K562 (cell line): ENCODE measurements at regions not wholly inside any gene's neighbourhood (a gene's known extent, or its start where the extent isn't known, plus 50 kb on each side); places are given as distances from the start of the nearest gene placed in this dataset.

Experiments
- ATAC-seq: fragments of 200-7000 bp; cut with Tn5 transposase; 3 replicates; pipeline ENCODE4 v1.9.1; 2020; ENCODE audit warnings: moderate library complexity
- BruUV-seq: library from RNA; stranded (reverse); fragments of 400-500 nt; replicated peaks from 2 replicates; lab custom pipeline; 2021; lab: Mats Ljungman, UMichigan
- CTCF ChIA-PET: fragments of 300-600 bp; formaldehyde crosslinking; extraction: SDS; loops from one replicate; lab custom pipeline; 2021; ENCODE audit warnings: low intra/inter-chr PET ratio; lab: Yijun Ruan, JAX
- POLR2A ChIA-PET: fragments of 300-600, 350-650 bp; sonication (Branson Sonifier 250); formaldehyde crosslinking; extraction: SDS; loops from one replicate; lab custom pipeline; 2021; ENCODE audit warnings: antibody characterized with exemption, inconsistent platforms; lab: Yijun Ruan, JAX
- DNase-seq, 4 experiments: peaks; one replicate each; pipeline versions ENCODE4 v3.0.0 to v3.0.0-alpha.2; 2011 to 2018; ENCODE audit warnings: low spot score in 3 of 4, mixed read lengths in 3 of 4; ENCODE audit errors: extremely low read depth in 1 of 4
- FAIRE-seq: peaks from 2 replicates; lab custom pipeline; 2011; peaks lifted over from hg19 to GRCh38; lab: Jason Lieb, UNC
- H2AFZ ChIP-seq: 2 replicates; pipeline ENCODE4 v1.6.0; 2011; ENCODE audit warnings: low read depth, low read length, control low read depth, inconsistent platforms
- H3K27ac ChIP-seq: fragments of 200-600 bp; 3 replicates; pipeline ENCODE4 v1.8.0; 2011; ENCODE audit warnings: low read depth, mild to moderate bottlenecking, control low read depth, inconsistent platforms, low read length, moderate library complexity, mixed read lengths; ENCODE audit errors: extremely low read depth
- H3K27me3 ChIP-seq, 2 experiments: fragments of 300-600 bp in 1 of 2; 2 replicates in 1 of 2; 3 replicates in 1 of 2; pipeline versions ENCODE4 v1.6.0 to v1.8.0; 2011; ENCODE audit warnings: inconsistent platforms in 2 of 2, low read length in 2 of 2, mild to moderate bottlenecking in 1 of 2, mixed read lengths in 1 of 2, moderate library complexity in 1 of 2; ENCODE audit not compliant: control insufficient read depth in 2 of 2, insufficient read depth in 2 of 2
- H3K36me3 ChIP-seq: fragments of 300-600 bp; 3 replicates; pipeline ENCODE4 v1.8.0; 2011; ENCODE audit warnings: mild to moderate bottlenecking, low read length, inconsistent platforms; ENCODE audit not compliant: control insufficient read depth, insufficient read depth
- H3K4me1 ChIP-seq, 2 experiments: fragments of 200-600 bp in 1 of 2; replicated peaks in 1 of 2; 2 replicates in 1 of 2; 3 replicates in 1 of 2; pipeline versions ENCODE4 v1.5.1 to v1.8.0; 2011; ENCODE audit warnings: inconsistent platforms in 2 of 2, low read length in 2 of 2, mild to moderate bottlenecking in 1 of 2, mixed read lengths in 1 of 2, moderate library complexity in 1 of 2; ENCODE audit not compliant: control insufficient read depth in 2 of 2, insufficient read depth in 2 of 2
- H3K4me2 ChIP-seq: 2 replicates; pipeline ENCODE4 v1.6.1; 2011; ENCODE audit warnings: low read length, control low read depth, inconsistent platforms, mixed read lengths; ENCODE audit not compliant: insufficient read depth
- H3K4me3 ChIP-seq: fragments of 200-600 bp; sonication (generic), shearing (Covaris generic); 2 replicates; pipeline ENCODE4 v1.5.1; 2016; ENCODE audit warnings: control low read depth, inconsistent platforms
- H3K79me2 ChIP-seq: fragments of 200-600 bp; 3 replicates; pipeline ENCODE4 v1.8.0; 2011; ENCODE audit warnings: low read length, inconsistent platforms; ENCODE audit not compliant: control insufficient read depth, insufficient read depth
- H3K9ac ChIP-seq, 2 experiments: 2 replicates each; pipeline versions ENCODE4 v1.6.0 to v1.6.1; 2011; ENCODE audit warnings: low read depth in 2 of 2, low read length in 2 of 2, control low read depth in 1 of 2, inconsistent platforms in 1 of 2, mild to moderate bottlenecking in 1 of 2, mixed read lengths in 1 of 2; ENCODE audit not compliant: insufficient read depth in 1 of 2
- H3K9me1 ChIP-seq: one replicate; pipeline ENCODE4 v1.6.0; 2011; ENCODE audit warnings: inconsistent platforms, mild to moderate bottlenecking, low read length, moderate library complexity; ENCODE audit not compliant: control insufficient read depth, insufficient read depth
- H3K9me3 ChIP-seq: replicated peaks from 2 replicates; pipeline ENCODE4 v1.5.1; 2011; ENCODE audit warnings: low read depth, low read length, inconsistent platforms; ENCODE audit not compliant: control insufficient read depth, insufficient read depth
- H4K20me1 ChIP-seq: replicated peaks from 2 replicates; pipeline ENCODE4 v1.6.1; 2011; ENCODE audit warnings: low read length, inconsistent platforms, mixed read lengths; ENCODE audit not compliant: control insufficient read depth, insufficient read depth
- FOXP4 ChIP-seq: sonication (generic); formaldehyde crosslinking; IDR thresholded peaks from 2 replicates; pipeline ENCODE4 v1.8.0; 2022; ENCODE audit warnings: mild to moderate bottlenecking, missing genetic modification reagents, borderline replicate concordance
- LEF1 ChIP-seq: fragments of 450-650 bp; IDR thresholded peaks from 2 replicates; pipeline ENCODE4 v1.6.1; 2016; ENCODE audit warnings: mild to moderate bottlenecking
- MTA3 ChIP-seq: fragments of 450-650 bp; formaldehyde crosslinking; IDR thresholded peaks from 2 replicates; pipeline ENCODE4 v1.6.1; 2017; ENCODE audit warnings: mild to moderate bottlenecking, borderline replicate concordance
- MXI1 ChIP-seq: IDR thresholded peaks from 2 replicates; pipeline ENCODE4 v1.6.1; 2011; ENCODE audit warnings: low read depth, mild to moderate bottlenecking, improper control_type of control experiment, low read length
- POU5F1 ChIP-seq: fragments of 150-350 bp; IDR thresholded peaks from 2 replicates; pipeline ENCODE4 v1.6.1; 2014; ENCODE audit warnings: borderline replicate concordance, low read length, low read depth, mild to moderate bottlenecking; ENCODE audit not compliant: partially characterized antibody
- SETDB1 ChIP-seq: IDR thresholded peaks from one replicate; pipeline ENCODE4 v1.6.1; 2012; ENCODE audit warnings: low read length, control low read depth, inconsistent platforms
- YBX1 ChIP-seq: fragments of 450-650 bp; IDR thresholded peaks from 2 replicates; pipeline ENCODE4 v1.7.1; 2016; ENCODE audit warnings: mild to moderate bottlenecking
- ZNF23 ChIP-seq: fragments of 250-450 bp; sonication (Bioruptor Pico); IDR thresholded peaks from 2 replicates; pipeline ENCODE4 v1.4.0; 2020; ENCODE audit warnings: mild to moderate bottlenecking
- ZNF232 ChIP-seq: sonication (generic); formaldehyde crosslinking; IDR thresholded peaks from 2 replicates; pipeline ENCODE4 v1.8.0; 2022; ENCODE audit warnings: mild to moderate bottlenecking, missing genetic modification reagents
- ZNF444 ChIP-seq: fragments of 250-450 bp; sonication (Bioruptor Pico); IDR thresholded peaks from 2 replicates; pipeline ENCODE4 v1.4.0; 2020; ENCODE audit warnings: mild to moderate bottlenecking, moderate library complexity
- ZNF507 ChIP-seq: conservative IDR thresholded peaks from 2 replicates; pipeline ENCODE4 v1.6.1; 2017; ENCODE audit warnings: missing genetic modification characterization, missing compliant biosample characterization
- WGBS: fragments of 100-300 bp; shearing (Covaris generic); methylation state at CpG from one replicate; pipeline ENCODE4 v1.1.6; 2016; ENCODE audit warnings: low coverage, mixed read lengths; ENCODE audit not compliant: insufficient coverage; ENCODE audit errors: missing lambda C conversion rate; 5-methylcytosine and 5-hydroxymethylcytosine counted together
- in situ Hi-C: fragments of 300-500 bp; cut with MboI; formaldehyde crosslinking; loops from 4 replicates; pipeline ENCODE4 v1.15.0; 2018; ENCODE audit warnings: inconsistent platforms, mixed read lengths
- intact Hi-C: fragments of 100-400 bp; cut with micrococcal nuclease; formaldehyde crosslinking; loops from 2 replicates; pipeline ENCODE4 v1.14.2; 2022

GRCh38 chr5:103953601-103954382 is 391.2 kb upstream of the NUDT12 start:
- no peaks in the 10 kb centered on the region for H3K4me1 ChIP-seq
- H3K9me1 ChIP-seq = no peaks in the 10 kb centered on the region
- BruUV-seq = no TSS peak
- H3K36me3 ChIP-seq = no peaks in the 10 kb centered on the region
- POLR2A ChIA-PET = no interaction called here
- no peaks in the 10 kb centered on the region for H3K79me2 ChIP-seq
- no peak for FAIRE-seq
- H3K27ac ChIP-seq = no peak overlapping the region
- in situ Hi-C loops (no loop called here), intact Hi-C loops (no loop called here)
- no peak overlapping the region for H3K4me3 ChIP-seq
- TF ChIP-seq LEF1 (no peak), FOXP4 (CRISPR knock-in tag) (no peak), ZNF507 (tag) (no peak), ZNF23 (CRISPR knock-in tag) (no peak), YBX1 (no peak), SETDB1 (no peak), ZNF444 (no peak), MTA3 (no peak), ZNF232 (CRISPR knock-in tag) (no peak), MXI1 (no peak), POU5F1 (no peak)
- TF ChIP-seq, all 486 proteins: peak for 0
- no peak for DNase-seq
- no peaks in the 10 kb centered on the region for H3K27me3 ChIP-seq
- no peak for ATAC-seq
- CTCF ChIA-PET = no interaction called here
- H4K20me1 ChIP-seq = no peaks in the 10 kb centered on the region
- H3K9me3 ChIP-seq = no peaks in the 10 kb centered on the region
- no peak overlapping the region for H3K4me2 ChIP-seq
- WGBS = 38% methylated on average over 23 of the region's 47 CpGs
- no peak overlapping the region for H3K9ac ChIP-seq
- H2AFZ ChIP-seq = no peak overlapping the region
